GM13976 (cell line): ENCODE measurements at regions not wholly inside any gene's neighbourhood (a gene's known extent, or its start where the extent isn't known, plus 50 kb on each side); places are given as distances from the start of the nearest gene placed in this dataset.

Source experiments
- DNase-seq: peaks from one replicate; pipeline ENCODE4 v3.0.0; 2012; ENCODE audit warnings: low spot score
- CTCF ChIP-seq: IDR thresholded peaks from 2 replicates; pipeline ENCODE4 v1.5.1; 2012; ENCODE audit warnings: borderline replicate concordance, mild to moderate bottlenecking; ENCODE audit not compliant: insufficient read depth; ENCODE audit errors: extremely low read depth, missing control alignments, control extremely low read depth
- in situ Hi-C: fragments of 300-500 bp; cut with MboI; formaldehyde crosslinking; loops from one replicate; pipeline ENCODE4 v1.12.0; 2022; ENCODE audit warnings: low sequenced_read_pairs, mixed read lengths, inconsistent platforms; ENCODE audit not compliant: unreplicated experiment

- in situ Hi-C loops, result no loop called here
- no peak for TF ChIP-seq CTCF
- no peak for DNase-seq
These were observed 394.4 kb downstream of the NYAP2 start for GRCh38 chr2:225793736-225794550.

GRCh38 chr2:225788571-225789094 lies 389.1 kb downstream of the NYAP2 start:
- no peak for TF ChIP-seq CTCF
- no peak for DNase-seq
- in situ Hi-C loops, result no loop called here

- no peak for DNase-seq
- in situ Hi-C loops, result no loop called here
- TF ChIP-seq CTCF, result no peak
These were observed 388.0 kb downstream of the NYAP2 start for GRCh38 chr2:225787497-225787896.

GRCh38 chr2:225781991-225782390 lies 382.5 kb downstream of the NYAP2 start:
- in situ Hi-C loops, result no loop called here
- DNase-seq, result no peak
- TF ChIP-seq CTCF, result no peak

- no peak for DNase-seq
- TF ChIP-seq CTCF, result no peak
- in situ Hi-C loops, result no loop called here
These were observed 381.6 kb downstream of the NYAP2 start for GRCh38 chr2:225781145-225781544.

- DNase-seq, result no peak
- in situ Hi-C loops, result no loop called here
These were observed 380.3 kb downstream of the NYAP2 start for GRCh38 chr2:225779829-225780228.

More at GRCh38 chr2:225779829-225780228, 380.3 kb downstream of the NYAP2 start:
- TF ChIP-seq CTCF, result no peak
